DOHH2 (cell line): ENCODE measurements at regions not wholly inside any gene's neighbourhood (a gene's known extent, or its start where the extent isn't known, plus 50 kb on each side); places are given as distances from the start of the nearest gene placed in this dataset.

Experiments used
- H3F3A ChIP-seq: fragments of 200-600 bp; sonication (generic), shearing (Covaris generic); 2 replicates; pipeline ENCODE4 v1.6.0; 2016; ENCODE audit warnings: antibody characterized with exemption, mild to moderate bottlenecking; ENCODE audit not compliant: control insufficient read depth, insufficient read depth
- H3K27ac ChIP-seq: fragments of 200-600 bp; sonication (generic); 2 replicates; pipeline ENCODE4 v1.5.1; 2014; ENCODE audit warnings: low read depth, mild to moderate bottlenecking, low read length, moderate library complexity
- H3K27me3 ChIP-seq: fragments of 200-600 bp; sonication (generic); 2 replicates; pipeline ENCODE4 v1.6.1; 2014; ENCODE audit warnings: mild to moderate bottlenecking, low read length, mixed read lengths; ENCODE audit not compliant: control insufficient read depth
- H3K36me3 ChIP-seq: fragments of 200-600 bp; sonication (generic); 2 replicates; pipeline ENCODE4 v1.6.1; 2014; ENCODE audit warnings: mild to moderate bottlenecking, low read length, moderate library complexity, mixed read lengths; ENCODE audit not compliant: control insufficient read depth
- H3K4me1 ChIP-seq: fragments of 200-600 bp; sonication (generic); 2 replicates; pipeline ENCODE4 v1.6.1; 2014; ENCODE audit warnings: mild to moderate bottlenecking, low read length, mixed read lengths; ENCODE audit not compliant: control insufficient read depth
- H3K4me2 ChIP-seq: fragments of 200-600 bp; sonication (generic); 2 replicates; pipeline ENCODE4 v1.6.0; 2014; ENCODE audit warnings: mild to moderate bottlenecking, low read length, moderate library complexity
- H3K4me3 ChIP-seq: fragments of 200-600 bp; sonication (generic); 2 replicates; pipeline ENCODE4 v1.5.1; 2014; ENCODE audit warnings: mild to moderate bottlenecking, low read length, mixed read lengths
- H3K79me2 ChIP-seq: fragments of 200-600 bp; sonication (generic); 2 replicates; pipeline ENCODE4 v1.6.1; 2014; ENCODE audit warnings: mild to moderate bottlenecking, low read length, mixed read lengths; ENCODE audit not compliant: control insufficient read depth
- H3K9me2 ChIP-seq: fragments of 200-600 bp; sonication (generic); replicated peaks from 2 replicates; pipeline ENCODE4 v1.6.1; 2014; ENCODE audit warnings: mild to moderate bottlenecking, low read length, mixed read lengths; ENCODE audit not compliant: control insufficient read depth
- H3K9me3 ChIP-seq: fragments of 200-600 bp; sonication (generic); 2 replicates; pipeline ENCODE4 v1.6.1; 2014; ENCODE audit warnings: antibody characterized with exemption, low read length, mixed read lengths; ENCODE audit not compliant: control insufficient read depth, insufficient read depth
- H4K20me1 ChIP-seq: fragments of 200-600 bp; sonication (generic); 2 replicates; pipeline ENCODE4 v1.6.0; 2014; ENCODE audit warnings: low read depth, mild to moderate bottlenecking, antibody characterized with exemption, low read length, moderate library complexity; ENCODE audit not compliant: control insufficient read depth, insufficient read depth
- CTCF ChIP-seq: fragments of 200-600 bp; sonication (generic); IDR thresholded peaks from one replicate; pipeline ENCODE4 v1.5.1; 2014; ENCODE audit warnings: antibody characterized with exemption, mild to moderate bottlenecking, low read depth, low read length; ENCODE audit not compliant: poor library complexity, severe bottlenecking
- EZH2phosphoT487 ChIP-seq: fragments of 200-600 bp; sonication (generic); IDR thresholded peaks from 2 replicates; pipeline ENCODE4 v1.6.1; 2017; ENCODE audit warnings: borderline replicate concordance, mild to moderate bottlenecking, antibody characterized with exemption, low read length, moderate library complexity, mixed read lengths

GRCh38 chr14:101068313-101069227, 165.0 kb upstream of the RTL1 start:
- H3K4me2 ChIP-seq = no peak overlapping the region
- no peaks in the 10 kb centered on the region for H3K36me3 ChIP-seq
- no peaks in the 10 kb centered on the region for H3K9me2 ChIP-seq
- H3F3A ChIP-seq = no peaks in the 10 kb centered on the region
- H3K4me3 ChIP-seq = no peak overlapping the region
- TF ChIP-seq EZH2phosphoT487 (no peak), CTCF (no peak)
- H3K9me3 ChIP-seq = no peaks in the 10 kb centered on the region
- H4K20me1 ChIP-seq = no peaks in the 10 kb centered on the region
- no peaks in the 10 kb centered on the region for H3K79me2 ChIP-seq
- H3K4me1 ChIP-seq = no peaks in the 10 kb centered on the region
- H3K27me3 ChIP-seq = peaks cover 13% of the 10 kb centered on the region
- no peak overlapping the region for H3K27ac ChIP-seq

- H3K4me2 ChIP-seq = no peak overlapping the region
These were observed 165.7 kb upstream of the RTL1 start for GRCh38 chr14:101069228-101069549.

GRCh38 chr14:101069666-101070362, 166.3 kb upstream of the RTL1 start:
- TF ChIP-seq CTCF = no peak
- TF ChIP-seq EZH2phosphoT487 = no peak
- Histone ChIP-seq H4K20me1 (no peaks in the 10 kb centered on the region), H3K27ac (no peak overlapping the region), H3K36me3 (no peaks in the 10 kb centered on the region), H3K9me2 (no peaks in the 10 kb centered on the region), H3K79me2 (no peaks in the 10 kb centered on the region), H3K4me1 (no peaks in the 10 kb centered on the region), H3K4me2 (no peak overlapping the region), H3K27me3 (peaks cover 18% of the 10 kb centered on the region), H3K4me3 (no peak overlapping the region), H3K9me3 (no peaks in the 10 kb centered on the region), H3F3A (no peaks in the 10 kb centered on the region)

More at GRCh38 chr14:101069228-101069549, 165.7 kb upstream of the RTL1 start:
- Histone ChIP-seq H4K20me1 (no peaks in the 10 kb centered on the region), H3K27me3 (peaks cover 15% of the 10 kb centered on the region), H3K27ac (no peak overlapping the region), H3K36me3 (no peaks in the 10 kb centered on the region), H3K9me3 (no peaks in the 10 kb centered on the region), H3F3A (no peaks in the 10 kb centered on the region), H3K4me3 (no peak overlapping the region), H3K4me1 (no peaks in the 10 kb centered on the region), H3K9me2 (no peaks in the 10 kb centered on the region), H3K79me2 (no peaks in the 10 kb centered on the region)
- TF ChIP-seq EZH2phosphoT487 (no peak), CTCF (no peak)
